ENCODE measurements at regions not wholly inside any gene's neighbourhood (a gene's known extent, or its start where the extent isn't known, plus 50 kb on each side); places are given as distances from the start of the nearest gene placed in this dataset.

DNA sequence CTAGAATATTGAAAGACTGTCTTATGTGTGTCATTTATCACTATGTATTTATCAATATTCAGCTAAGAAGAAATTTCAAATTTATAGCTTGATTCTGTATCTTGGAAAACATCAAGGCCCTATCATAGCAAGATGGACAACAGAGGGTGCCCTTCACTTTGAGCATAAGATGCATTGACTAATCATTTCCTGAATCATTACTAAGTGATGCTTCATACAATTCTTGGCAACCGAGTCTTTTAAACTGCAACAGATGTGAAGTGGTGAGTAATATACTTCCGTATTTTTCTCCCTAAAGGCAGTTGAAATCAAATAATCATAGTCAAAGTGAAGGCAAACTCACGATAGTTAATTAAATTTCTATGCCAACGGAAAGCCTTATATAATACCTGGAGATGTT lies 318.6 kb upstream of the RGMB start:
- H3K9me3 ChIP-seq = no peaks in the 10 kb centered on the region
- peak overlapping the region in 2 of 4 donors; percentile 24 to 27 for H3K27ac ChIP-seq (replicated peaks in 1 of 4)
- no peak overlapping the region for H3K4me3 ChIP-seq
- WGBS = 21% methylated on average over 4 of the region's 4 CpGs
- H3K27me3 ChIP-seq = no peaks in the 10 kb centered on the region
- no peaks in the 10 kb centered on the region for H3K36me3 ChIP-seq
- DNase-seq (ENCODE audit: extremely low spot score) = no peak
- intact Hi-C loops (cut with DNase I) = loop anchor here (10.0 kb wide), 1 partner anchor 310 kb away; no protein-coding TSS in a partner anchor
- TF ChIP-seq, protein P1, sequence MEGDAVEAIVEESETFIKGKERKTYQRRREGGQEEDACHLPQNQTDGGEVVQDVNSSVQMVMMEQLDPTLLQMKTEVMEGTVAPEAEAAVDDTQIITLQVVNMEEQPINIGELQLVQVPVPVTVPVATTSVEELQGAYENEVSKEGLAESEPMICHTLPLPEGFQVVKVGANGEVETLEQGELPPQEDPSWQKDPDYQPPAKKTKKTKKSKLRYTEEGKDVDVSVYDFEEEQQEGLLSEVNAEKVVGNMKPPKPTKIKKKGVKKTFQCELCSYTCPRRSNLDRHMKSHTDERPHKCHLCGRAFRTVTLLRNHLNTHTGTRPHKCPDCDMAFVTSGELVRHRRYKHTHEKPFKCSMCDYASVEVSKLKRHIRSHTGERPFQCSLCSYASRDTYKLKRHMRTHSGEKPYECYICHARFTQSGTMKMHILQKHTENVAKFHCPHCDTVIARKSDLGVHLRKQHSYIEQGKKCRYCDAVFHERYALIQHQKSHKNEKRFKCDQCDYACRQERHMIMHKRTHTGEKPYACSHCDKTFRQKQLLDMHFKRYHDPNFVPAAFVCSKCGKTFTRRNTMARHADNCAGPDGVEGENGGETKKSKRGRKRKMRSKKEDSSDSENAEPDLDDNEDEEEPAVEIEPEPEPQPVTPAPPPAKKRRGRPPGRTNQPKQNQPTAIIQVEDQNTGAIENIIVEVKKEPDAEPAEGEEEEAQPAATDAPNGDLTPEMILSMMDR (IDR thresholded peaks at IDR 0.05) = peak in 1 of 3 experiments; percentile 17
- no peak for TF ChIP-seq POLR2A (IDR thresholded peaks at IDR 0.05; ENCODE audit: low read depth)
- peak in 1 of 2 donors; percentile 50 for TF ChIP-seq POLR2AphosphoS5 (IDR thresholded peaks at IDR 0.05)
- peaks cover 0 to 18% (median 14%) of the 10 kb centered on the region in 4 donors for H3K4me1 ChIP-seq

DNA sequence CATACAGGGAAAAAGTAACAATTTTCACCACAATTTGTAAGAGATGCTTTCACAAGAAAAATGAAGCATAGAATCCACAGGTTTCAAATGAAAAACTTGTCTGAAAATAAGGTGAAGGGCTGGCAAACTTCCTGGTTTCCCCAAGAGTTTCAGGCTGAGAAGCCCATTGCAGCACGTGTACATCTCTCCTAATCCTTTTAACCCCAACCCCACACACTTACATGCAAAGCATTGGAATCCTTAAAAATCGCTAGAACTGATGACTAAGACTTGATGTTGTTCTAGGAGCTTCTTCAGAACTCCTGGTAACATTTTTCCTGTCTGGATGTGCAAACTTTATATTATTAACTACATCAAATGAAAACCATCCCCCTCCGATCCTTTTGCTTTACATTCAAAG lies 317.8 kb upstream of the RGMB start:
- intact Hi-C loops (cut with DNase I) = loop anchor here (10.0 kb wide), 1 partner anchor 309 kb away; no protein-coding TSS in a partner anchor
- H3K9me3 ChIP-seq = no peaks in the 10 kb centered on the region
- WGBS = 62% methylated on average over 3 of the region's 3 CpGs
- no peaks in the 10 kb centered on the region for H3K36me3 ChIP-seq
- no peak for TF ChIP-seq POLR2AphosphoS5 (IDR thresholded peaks at IDR 0.05)
- TF ChIP-seq, protein P1 (IDR thresholded peaks at IDR 0.05) = no peak
- TF ChIP-seq POLR2A (IDR thresholded peaks at IDR 0.05; ENCODE audit: low read depth) = no peak
- TF ChIP-seq EP300 (IDR thresholded peaks at IDR 0.05) = no peak
- peak overlapping the region in 1 of 4 donors; percentile 24 for H3K27ac ChIP-seq (replicated peaks in 1 of 4)
- no peak overlapping the region for H3K4me3 ChIP-seq
- no peak for DNase-seq (ENCODE audit: extremely low spot score)
- no peaks in the 10 kb centered on the region for H3K27me3 ChIP-seq
- H3K4me1 ChIP-seq = peaks cover 0 to 18% (median 14%) of the 10 kb centered on the region in 4 donors

DNA sequence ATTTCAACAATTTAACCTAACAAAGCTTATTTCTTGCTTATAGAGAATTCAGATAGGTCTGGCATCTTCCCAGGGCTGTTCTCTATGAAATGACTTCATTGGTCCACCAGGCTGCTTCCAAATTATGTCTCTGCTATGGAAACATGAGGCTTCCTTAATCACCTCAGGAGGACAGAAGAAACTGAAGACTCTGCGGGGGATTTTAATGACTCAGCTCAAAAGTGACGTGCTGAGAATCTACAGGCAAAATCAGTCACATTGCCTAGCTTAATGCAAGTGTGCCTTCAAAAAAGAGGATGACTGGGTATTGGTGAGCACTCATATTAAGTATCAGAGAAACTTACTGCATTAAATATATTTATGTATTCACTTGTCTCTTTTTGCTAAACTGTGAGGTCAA lies 315.5 kb upstream of the RGMB start:
- Histone ChIP-seq H3K4me3 (no peak overlapping the region), H3K9me3 (no peaks in the 10 kb centered on the region), H3K27ac (replicated peaks in 1 of 4) (no peak overlapping the region), H3K4me1 (peaks cover 0 to 18% (median 14%) of the 10 kb centered on the region in 4 donors), H3K27me3 (no peaks in the 10 kb centered on the region), H3K36me3 (no peaks in the 10 kb centered on the region)
- no peak for TF ChIP-seq POLR2A (IDR thresholded peaks at IDR 0.05; ENCODE audit: low read depth)
- TF ChIP-seq POLR2AphosphoS5 (IDR thresholded peaks at IDR 0.05) = no peak
- no peak for TF ChIP-seq EP300 (IDR thresholded peaks at IDR 0.05)
- TF ChIP-seq, protein P1 (IDR thresholded peaks at IDR 0.05) = no peak
- intact Hi-C loops (cut with DNase I) = loop anchor here (10.0 kb wide), 1 partner anchor 307 kb away; no protein-coding TSS in a partner anchor
- WGBS = 72% methylated on average over 2 of the region's 2 CpGs
- DNase-seq (ENCODE audit: extremely low spot score) = no peak

DNA sequence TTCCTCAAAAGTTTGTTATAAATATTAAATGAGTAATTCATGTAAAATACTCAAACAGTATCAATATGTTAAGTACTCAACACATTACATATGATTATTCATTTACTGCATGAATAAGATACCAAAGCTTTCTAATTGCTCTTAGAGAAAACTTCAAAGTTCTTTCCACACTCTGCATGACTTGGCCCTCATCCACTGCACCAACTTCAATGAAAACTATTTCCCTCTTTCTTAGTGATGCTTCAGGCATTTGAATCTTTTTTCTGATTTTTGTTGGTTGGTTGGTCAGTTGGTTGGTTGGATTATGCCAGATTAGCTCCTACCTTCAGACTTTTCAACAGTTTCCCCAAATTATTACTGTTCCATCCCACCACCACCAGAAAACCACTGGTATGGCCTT lies 314.7 kb upstream of the RGMB start:
- H3K36me3 ChIP-seq = no peaks in the 10 kb centered on the region
- intact Hi-C loops (cut with DNase I) = loop anchor here (10.0 kb wide), 1 partner anchor 306 kb away; no protein-coding TSS in a partner anchor
- no peak overlapping the region for H3K27ac ChIP-seq (replicated peaks in 1 of 4)

More for the DNA sequence above, 314.7 kb upstream of the RGMB start:
- Histone ChIP-seq H3K4me1 (peaks cover 0 to 18% (median 14%) of the 10 kb centered on the region in 4 donors), H3K27me3 (no peaks in the 10 kb centered on the region), H3K9me3 (no peaks in the 10 kb centered on the region), H3K4me3 (no peak overlapping the region)
- TF ChIP-seq POLR2A (IDR thresholded peaks at IDR 0.05; ENCODE audit: low read depth) = no peak
- no peak for TF ChIP-seq POLR2AphosphoS5 (IDR thresholded peaks at IDR 0.05)
- no peak for TF ChIP-seq EP300 (IDR thresholded peaks at IDR 0.05)
- TF ChIP-seq, protein P1 (IDR thresholded peaks at IDR 0.05) = no peak
- DNase-seq (ENCODE audit: extremely low spot score) = no peak
